HG02588 (cell line): ENCODE measurements at regions not wholly inside any gene's neighbourhood (a gene's known extent, or its start where the extent isn't known, plus 50 kb on each side); places are given as distances from the start of the nearest gene placed in this dataset.
"Not testable (repeated sequence)": the region's sequence is repeated elsewhere in the genome, so short reads cannot be mapped to it uniquely, and the experiment has no call there.

Experiments used
- ATAC-seq: cut with Tn5 transposase; IDR thresholded peaks from one replicate; pipeline ENCODE4 v1.9.1; 2021; ENCODE audit warnings: mild to moderate bottlenecking, moderate library complexity; ENCODE audit not compliant: unreplicated experiment

- ATAC-seq, result no peak
These were observed 147.7 kb downstream of the COG6 start for GRCh38 chr13:39803156-39803555.

DNA sequence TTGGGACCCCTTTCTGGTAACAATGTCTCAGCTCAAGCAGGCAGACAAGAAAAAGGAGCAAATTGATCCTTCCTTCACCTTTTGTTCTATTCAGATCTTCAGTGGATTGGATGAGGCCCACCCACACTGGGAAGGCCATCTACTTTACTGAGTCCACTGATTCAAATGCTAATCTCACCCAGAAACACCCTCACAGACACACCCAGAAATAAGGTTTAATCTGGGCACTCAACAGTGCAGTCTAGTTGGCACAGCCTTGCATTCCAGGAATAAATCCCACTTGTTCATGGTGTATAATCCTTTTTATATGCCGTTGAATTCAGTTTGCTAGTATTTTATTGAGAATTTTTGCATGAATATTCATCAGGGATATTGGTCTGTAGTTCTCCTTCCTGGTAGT is 148.4 kb downstream of the COG6 start:
- no peak for ATAC-seq

DNA sequence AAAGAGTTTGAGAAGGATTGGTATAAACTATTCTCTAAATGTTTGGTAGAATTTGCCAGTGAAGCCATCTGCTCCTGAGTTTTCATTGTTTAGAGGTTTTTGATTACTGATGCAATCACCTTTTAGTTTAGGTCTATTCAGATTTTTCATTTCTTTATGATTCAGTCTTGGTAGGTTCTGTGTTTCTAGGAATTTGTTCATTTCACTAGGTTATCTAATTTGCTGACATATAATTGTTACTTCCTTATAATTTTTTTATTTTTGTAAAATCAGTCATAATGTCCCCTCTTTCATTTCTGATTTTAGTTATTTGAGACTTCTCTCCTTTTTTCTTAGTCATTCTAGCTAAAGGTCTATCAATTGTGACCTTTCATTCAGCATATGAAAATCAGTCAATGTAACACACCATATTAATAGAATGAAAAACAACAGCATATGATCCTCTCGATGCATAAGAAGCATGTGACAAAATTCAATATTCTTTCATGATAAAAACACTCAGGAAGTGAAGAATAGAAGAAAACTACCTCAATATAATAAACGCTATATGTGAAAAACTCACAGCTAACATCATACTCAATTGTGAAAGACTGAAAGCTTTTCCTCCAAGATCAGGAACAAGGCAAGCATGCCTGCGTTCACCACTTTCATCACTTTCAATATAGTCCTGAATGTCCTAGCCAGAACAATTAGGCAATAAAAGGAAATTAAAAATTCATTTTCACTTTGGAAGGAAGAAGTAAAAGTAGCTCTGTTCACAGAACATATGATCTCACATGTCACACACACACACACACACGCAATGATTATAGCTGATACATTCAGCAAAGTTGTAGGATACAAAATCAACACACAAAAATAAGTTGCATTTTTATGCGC is 149.1 kb downstream of the COG6 start:
- ATAC-seq, result no peak

DNA sequence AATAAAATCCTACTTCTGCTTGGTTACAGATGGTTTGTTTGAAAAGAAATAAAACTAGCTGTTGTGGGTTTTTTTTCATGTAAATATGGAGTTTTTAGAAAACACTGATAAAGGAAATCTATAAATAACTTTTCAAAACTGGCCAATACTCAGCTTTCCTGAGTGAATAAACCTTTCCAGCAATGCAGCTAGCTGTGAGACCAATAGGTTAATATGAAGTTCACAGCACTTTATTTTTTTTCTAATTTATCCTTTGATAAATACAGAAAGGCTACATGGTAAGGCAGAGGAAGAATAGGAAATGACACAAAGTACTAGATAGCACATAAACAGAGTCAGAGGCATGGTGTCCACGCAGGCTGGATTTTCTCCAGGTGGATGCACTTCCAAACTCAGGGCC is 154.0 kb downstream of the COG6 start:
- no peak for ATAC-seq

- no peak for ATAC-seq
These were observed 154.8 kb downstream of the COG6 start for GRCh38 chr13:39810091-39810877.

GRCh38 chr13:39811051-39811450 is 155.6 kb downstream of the COG6 start:
- ATAC-seq, result no peak

DNA sequence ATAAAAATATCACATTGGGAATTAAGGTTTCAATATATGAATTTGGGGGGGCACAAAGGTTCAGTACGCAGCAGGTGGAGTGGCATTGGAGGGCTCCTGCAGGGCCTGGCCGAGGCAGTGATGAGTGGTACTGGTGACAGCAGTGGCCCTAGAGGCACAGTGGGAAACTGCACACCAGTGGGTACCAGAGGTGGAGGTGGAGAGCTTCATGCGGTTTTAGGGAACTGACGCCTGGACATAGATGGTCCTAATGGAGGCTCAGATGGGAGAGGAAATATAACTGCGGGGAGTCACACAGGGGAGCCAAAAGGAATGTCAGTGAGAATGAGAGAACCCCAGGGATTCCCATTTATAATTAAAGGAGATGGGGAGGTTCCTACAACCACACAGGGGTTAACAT is 156.2 kb downstream of the COG6 start:
- no peak for ATAC-seq

GRCh38 chr13:39815345-39816111 is 160.1 kb downstream of the COG6 start:
- ATAC-seq, result no peak

- no peak for ATAC-seq
These were observed 161.5 kb downstream of the COG6 start for GRCh38 chr13:39816936-39817335.

DNA sequence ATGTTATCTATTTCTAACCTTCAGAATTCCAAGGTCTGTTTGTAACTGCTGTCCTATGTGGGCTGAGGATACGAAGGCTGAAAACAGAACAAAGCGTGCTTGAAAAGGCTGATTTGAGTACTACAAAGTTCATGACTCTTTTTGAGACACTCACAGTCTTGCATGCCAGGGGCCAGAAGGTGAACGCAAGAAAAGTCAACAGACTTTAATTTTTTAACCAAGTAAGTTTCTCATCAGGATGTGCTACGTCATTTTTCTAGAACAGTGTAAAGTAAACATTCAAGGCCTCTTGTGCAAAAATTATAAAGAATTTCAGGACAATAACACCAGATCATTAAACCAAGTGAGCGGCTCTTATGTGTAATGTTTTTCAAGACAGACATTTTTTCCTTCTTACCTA is 163.5 kb downstream of the COG6 start:
- ATAC-seq, result no peak

GRCh38 chr13:39820606-39821005 is 165.1 kb downstream of the COG6 start:
- ATAC-seq, result no peak

GRCh38 chr13:39821977-39822376 is 166.5 kb downstream of the COG6 start:
- no peak for ATAC-seq

DNA sequence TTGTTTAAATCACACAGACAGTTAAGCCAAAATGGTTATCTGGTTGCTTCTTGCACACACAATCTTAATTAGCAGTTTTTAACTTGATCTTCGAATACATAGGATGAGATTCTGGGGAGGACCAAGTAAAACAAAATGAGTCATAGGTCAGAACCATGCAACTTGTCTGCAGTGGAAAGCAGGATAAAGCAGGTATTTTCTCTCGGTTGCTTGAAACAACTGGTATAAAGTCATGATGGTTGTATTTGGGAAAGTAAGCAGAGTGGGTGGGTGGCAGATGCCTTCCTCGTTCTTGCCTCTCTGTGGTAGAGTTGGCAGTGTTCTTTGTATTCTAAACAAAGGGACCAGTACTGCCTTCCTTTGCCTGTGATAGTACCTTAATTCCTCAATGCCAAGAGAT is 167.0 kb downstream of the COG6 start:
- no peak for ATAC-seq

DNA sequence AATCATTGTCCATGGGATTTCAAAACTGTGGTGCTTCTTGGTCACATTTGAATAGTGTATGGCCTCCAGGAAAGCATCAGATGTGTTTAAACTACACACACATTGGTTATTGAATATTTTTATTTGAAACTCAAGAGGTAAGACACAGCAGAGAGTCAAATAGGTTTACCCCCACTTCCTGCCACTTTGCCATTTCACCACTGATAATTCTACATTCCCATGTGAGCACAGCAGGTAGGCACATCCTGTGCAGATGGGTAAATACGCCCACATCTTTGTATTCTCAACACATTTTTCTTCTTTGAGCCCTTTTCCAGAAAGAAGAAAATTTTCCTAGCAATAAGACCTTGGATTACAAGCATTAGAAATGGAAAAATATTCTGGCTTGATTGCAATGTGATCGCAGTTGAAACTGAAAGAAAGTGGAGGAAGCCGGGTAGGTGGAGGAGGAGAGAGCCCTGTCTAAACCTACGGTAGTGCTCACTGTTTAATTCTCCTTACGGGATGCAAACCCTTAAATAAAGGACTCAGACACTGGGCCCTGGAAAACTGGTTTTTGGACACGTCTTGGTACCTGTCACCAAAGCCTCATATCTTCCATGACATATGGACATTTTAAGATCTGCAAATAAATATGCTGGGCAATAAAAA is 167.7 kb downstream of the COG6 start:
- ATAC-seq, result no peak

GRCh38 chr13:39825886-39826285 is 170.4 kb downstream of the COG6 start:
- no peak for ATAC-seq

GRCh38 chr13:39835253-39835652 is 179.8 kb downstream of the COG6 start:
- no peak for ATAC-seq

- no peak for ATAC-seq
These were observed 180.6 kb downstream of the COG6 start for GRCh38 chr13:39836038-39836437.

GRCh38 chr13:39837866-39838265 is 182.4 kb downstream of the COG6 start:
- ATAC-seq, result not testable (repeated sequence)

- ATAC-seq, result no peak
These were observed 184.7 kb downstream of the COG6 start for GRCh38 chr13:39840201-39840600.

DNA sequence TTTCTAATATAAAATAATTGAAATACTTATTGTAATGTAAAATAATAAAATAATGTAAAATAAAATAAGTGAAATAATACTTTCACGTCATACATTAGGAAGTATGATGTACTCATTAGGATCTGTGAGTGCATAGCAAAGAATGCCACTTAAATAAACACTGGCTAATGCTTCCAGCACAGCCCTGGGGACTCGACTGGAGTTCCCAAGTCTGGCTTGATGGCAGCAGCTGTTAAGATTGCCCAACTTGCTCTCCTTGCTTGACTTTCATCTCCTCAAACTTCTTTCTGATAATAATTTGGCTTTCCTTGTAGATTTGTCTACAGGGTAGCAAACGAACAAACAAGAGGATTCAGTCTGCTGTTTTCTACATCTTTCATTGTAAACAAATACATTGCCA is 191.9 kb downstream of the COG6 start:
- no peak for ATAC-seq

GRCh38 chr13:39855236-39855635 is 199.8 kb downstream of the COG6 start:
- ATAC-seq, result no peak
